Breast epithelium (tissue), 4 donors: ENCODE measurements at regions not wholly inside any gene's neighbourhood (a gene's known extent, or its start where the extent isn't known, plus 50 kb on each side); places are given as distances from the start of the nearest gene placed in this dataset.
"Not testable (repeated sequence)": the region's sequence is repeated elsewhere in the genome, so short reads cannot be mapped to it uniquely, and the experiment has no call there.

Experiments
- DNase-seq, 2 donors: peaks; one replicate each; pipeline ENCODE4 v3.0.0-alpha.2; 2019; ENCODE audit warnings: low spot score in 2 of 2
- H3K27ac ChIP-seq, 2 donors: fragments of 200-600 bp; sonication (generic) in 1 of 2; one replicate each; pipeline ENCODE4 v1.5.1; 2016 to 2019; ENCODE audit warnings: mild to moderate bottlenecking in 1 of 2
- H3K27me3 ChIP-seq, 2 donors: fragments of 200-600 bp; sonication (generic) in 1 of 2; one replicate each; pipeline versions ENCODE4 v1.5.1 to v1.6.0; 2017 to 2019; ENCODE audit warnings: control low read depth in 1 of 2, mild to moderate bottlenecking in 1 of 2
- H3K36me3 ChIP-seq: fragments of 200-600 bp; one replicate; pipeline ENCODE4 v1.5.1; 2019
- H3K4me1 ChIP-seq, 2 donors: fragments of 200-600 bp; sonication (generic); one replicate each; pipeline ENCODE4 v1.5.1; 2016 to 2019; ENCODE audit warnings: control low read depth in 1 of 2
- H3K4me3 ChIP-seq, 3 donors: fragments of 200-600 bp; sonication (generic); 1 replicate in 2 of 3; 2 replicates in 1 of 3; pipeline ENCODE4 v1.5.1; 2016 to 2019; ENCODE audit warnings: mild to moderate bottlenecking in 3 of 3, moderate library complexity in 2 of 3
- H3K9me3 ChIP-seq, 2 donors: fragments of 200-600 bp; sonication (generic) in 1 of 2; one replicate each; pipeline ENCODE4 v1.5.1; 2016 to 2019; ENCODE audit warnings: control low read depth in 1 of 2
- CTCF ChIP-seq, 3 donors: fragments of 450-650 bp; IDR thresholded peaks; one replicate each; pipeline ENCODE4 v1.5.1; 2016 to 2017; ENCODE audit warnings: antibody characterized with exemption in 3 of 3, mild to moderate bottlenecking in 3 of 3, moderate library complexity in 3 of 3
- POLR2A ChIP-seq: fragments of 450-650 bp; IDR thresholded peaks from one replicate; pipeline ENCODE4 v1.6.1; 2016; ENCODE audit warnings: antibody characterized with exemption, mild to moderate bottlenecking, moderate library complexity
- POLR2AphosphoS5 ChIP-seq, 3 donors: sonication (generic); formaldehyde crosslinking; IDR thresholded peaks; one replicate each; pipeline ENCODE4 v1.6.1; 2017; ENCODE audit warnings: antibody characterized with exemption in 3 of 3
- intact Hi-C: fragments of 100-400 bp; cut with DNase I; formaldehyde crosslinking; loops from one replicate; pipeline ENCODE4 v1.15.1; 2023; ENCODE audit warnings: low total_unique reads

- no peak for DNase-seq
- Histone ChIP-seq H3K9me3 (no peaks in the 10 kb centered on the region), H3K36me3 (no peaks in the 10 kb centered on the region), H3K4me3 (no peak overlapping the region), H3K27ac (peak overlapping the region in 1 of 2 donors; percentile 38), H3K27me3 (no peaks in the 10 kb centered on the region), H3K4me1 (no peaks in the 10 kb centered on the region)
- TF ChIP-seq POLR2A (no peak), POLR2AphosphoS5 (IDR thresholded peaks at IDR 0.05) (no peak), CTCF (IDR thresholded peaks at IDR 0.05) (no peak)
- intact Hi-C loops = no loop called here
Observed at GRCh38 chr6:150491811-150492172, 107.9 kb upstream of the PLEKHG1 start.

- H3K4me1 ChIP-seq = no peaks in the 10 kb centered on the region
- intact Hi-C loops = no loop called here
- no peaks in the 10 kb centered on the region for H3K9me3 ChIP-seq
- peak overlapping the region; percentile 33 to 62 for H3K27ac ChIP-seq
- no peaks in the 10 kb centered on the region for H3K27me3 ChIP-seq
- TF ChIP-seq POLR2AphosphoS5 (IDR thresholded peaks at IDR 0.05) = no peak
- TF ChIP-seq POLR2A = no peak
- TF ChIP-seq CTCF (IDR thresholded peaks at IDR 0.05) = no peak
- H3K4me3 ChIP-seq = no peak overlapping the region
- DNase-seq = no peak
- H3K36me3 ChIP-seq = no peaks in the 10 kb centered on the region
Observed at GRCh38 chr6:150492507-150492906, 107.2 kb upstream of the PLEKHG1 start.

- no peaks in the 10 kb centered on the region for H3K9me3 ChIP-seq
- intact Hi-C loops = no loop called here
- peak in 1 of 2 donors; percentile 38 for DNase-seq
- no peaks in the 10 kb centered on the region for H3K27me3 ChIP-seq
- H3K27ac ChIP-seq = peak overlapping the region; percentile 62 to 64
- TF ChIP-seq CTCF (IDR thresholded peaks at IDR 0.05) = no peak
- TF ChIP-seq POLR2A = no peak
- TF ChIP-seq POLR2AphosphoS5 (IDR thresholded peaks at IDR 0.05) = no peak
- H3K36me3 ChIP-seq = no peaks in the 10 kb centered on the region
- no peaks in the 10 kb centered on the region for H3K4me1 ChIP-seq
- H3K4me3 ChIP-seq = no peak overlapping the region
Observed at GRCh38 chr6:150492941-150493340, 106.7 kb upstream of the PLEKHG1 start.

- DNase-seq = not testable (repeated sequence)
Observed at GRCh38 chr6:150493552-150493951, 106.1 kb upstream of the PLEKHG1 start.

GRCh38 chr6:150494241-150494640 is 105.4 kb upstream of the PLEKHG1 start:
- Histone ChIP-seq H3K27ac (peak overlapping the region in 1 of 2 donors; percentile 64), H3K4me1 (no peaks in the 10 kb centered on the region), H3K36me3 (no peaks in the 10 kb centered on the region), H3K4me3 (no peak overlapping the region), H3K27me3 (no peaks in the 10 kb centered on the region), H3K9me3 (no peaks in the 10 kb centered on the region)
- TF ChIP-seq POLR2A (no peak), POLR2AphosphoS5 (IDR thresholded peaks at IDR 0.05) (no peak), CTCF (IDR thresholded peaks at IDR 0.05) (no peak)
- DNase-seq = peak in 1 of 2 donors; percentile 34
- intact Hi-C loops = no loop called here

More at GRCh38 chr6:150493552-150493951, 106.1 kb upstream of the PLEKHG1 start:
- H3K4me1 ChIP-seq, H3K4me3 ChIP-seq, H3K36me3 ChIP-seq, H3K9me3 ChIP-seq, H3K27me3 ChIP-seq, intact Hi-C loops: not testable (repeated sequence)
- peak overlapping the region; percentile 62 to 64 for H3K27ac ChIP-seq

GRCh38 chr6:150495126-150495525 is 104.6 kb upstream of the PLEKHG1 start:
- no peaks in the 10 kb centered on the region for H3K9me3 ChIP-seq
- intact Hi-C loops = no loop called here

More at GRCh38 chr6:150495126-150495525, 104.6 kb upstream of the PLEKHG1 start:
- Histone ChIP-seq H3K27me3 (no peaks in the 10 kb centered on the region), H3K36me3 (no peaks in the 10 kb centered on the region), H3K27ac (no peak overlapping the region), H3K4me3 (no peak overlapping the region), H3K4me1 (no peaks in the 10 kb centered on the region)
- TF ChIP-seq POLR2AphosphoS5 (IDR thresholded peaks at IDR 0.05) (no peak), CTCF (IDR thresholded peaks at IDR 0.05) (no peak), POLR2A (no peak)
- no peak for DNase-seq
